ENCODE measurements at regions not wholly inside any gene's neighbourhood (a gene's known extent, or its start where the extent isn't known, plus 50 kb on each side); places are given as distances from the start of the nearest gene placed in this dataset.
A peak's percentile ranks its signal among the peaks of the same experiment; 100 is the strongest.

DNA sequence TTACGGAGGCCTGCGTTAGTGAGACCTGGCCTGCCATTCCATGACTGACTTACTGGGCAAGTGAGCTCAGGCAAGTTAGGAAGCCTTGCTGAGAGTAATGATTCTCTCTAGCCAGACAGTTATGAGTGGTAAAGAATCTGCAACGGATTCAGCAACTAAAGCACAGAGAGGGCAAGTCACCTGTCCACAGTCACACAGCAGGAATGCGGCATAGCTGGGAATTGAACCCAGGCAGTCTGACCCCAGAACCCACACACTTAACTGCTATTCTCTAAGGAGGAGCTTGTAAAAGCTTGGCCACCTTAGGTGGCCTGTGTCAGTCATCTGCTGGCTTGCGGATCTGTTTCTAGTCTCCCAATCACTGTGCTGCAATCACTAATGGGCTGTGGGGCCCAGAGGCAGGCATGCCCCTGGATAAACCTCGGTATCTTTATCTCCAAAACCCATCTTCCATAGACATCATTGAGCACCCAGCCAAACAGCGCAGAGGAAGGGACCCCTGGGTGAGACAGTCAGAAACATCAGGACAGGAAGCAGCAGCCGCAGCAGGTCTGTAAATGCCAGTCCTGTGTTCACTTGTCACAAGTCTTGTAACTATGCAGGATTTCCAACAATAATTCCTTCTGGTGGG, 215.9 kb upstream of the KCNG1 start:
- H3K27me3 Mint-ChIP-seq = peaks cover 24% of the 10 kb centered on the region

DNA sequence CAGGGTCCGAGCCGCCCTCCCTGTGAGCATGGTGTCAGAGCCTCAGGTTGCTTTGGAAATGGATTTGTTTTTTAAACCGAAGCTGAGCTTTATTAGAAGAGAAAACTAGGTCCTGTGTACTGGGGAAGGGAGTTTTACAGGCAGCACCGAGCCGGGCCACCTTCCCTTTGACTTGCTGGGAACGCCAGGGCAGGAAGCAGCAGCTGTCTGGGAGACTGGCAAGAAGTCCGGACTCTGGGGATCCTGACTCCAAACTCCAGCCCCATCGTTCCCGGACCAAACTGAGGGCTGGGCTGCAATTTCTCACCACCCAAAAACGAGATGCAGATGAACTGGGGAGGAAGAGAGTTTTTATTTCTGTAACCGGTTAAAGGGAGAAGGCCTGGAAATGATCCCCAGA, 214.9 kb upstream of the KCNG1 start:
- Mint-ChIP-seq H3K4me1 (no peaks in the 10 kb centered on the region), H3K4me3 (no peak overlapping the region), H3K27me3 (peaks cover 23% of the 10 kb centered on the region), H3K27ac (no peak overlapping the region), H3K36me3 (no peaks in the 10 kb centered on the region), H3K9me3 (peaks cover 0 to 9% (median 5%) of the 10 kb centered on the region in 7 donors)
- H3K9me3 ChIP-seq (ENCODE audit: control insufficient read depth in 2 of 2, low read length in 2 of 2) = peaks cover 0 to 9% of the 10 kb centered on the region in 2 experiments
- H3K4me1 ChIP-seq (ENCODE audit: control insufficient read depth, insufficient read depth, low read length, poor library complexity, severe bottlenecking) = no peaks in the 10 kb centered on the region
- ATAC-seq (ENCODE audit: low read depth in 2 of 2) (no peak), DNase-seq (no peak)
- H3K36me3 ChIP-seq (ENCODE audit: control insufficient read depth, insufficient read depth, low read length) = no peaks in the 10 kb centered on the region
- H3K27ac ChIP-seq (ENCODE audit: insufficient read depth, low read length, poor library complexity, severe bottlenecking) = no peak overlapping the region
- no peak overlapping the region for H3K4me3 ChIP-seq (ENCODE audit: low read depth, low read length)
- no peaks in the 10 kb centered on the region for H3K27me3 ChIP-seq (ENCODE audit: control insufficient read depth, insufficient read depth, low read length)

More for the DNA sequence above, 215.9 kb upstream of the KCNG1 start:
- H3K36me3 Mint-ChIP-seq = no peaks in the 10 kb centered on the region
- Histone ChIP-seq H3K4me3 (ENCODE audit: low read depth, low read length) (no peak overlapping the region), H3K27ac (ENCODE audit: insufficient read depth, low read length, poor library complexity, severe bottlenecking) (no peak overlapping the region), H3K36me3 (ENCODE audit: control insufficient read depth, insufficient read depth, low read length) (no peaks in the 10 kb centered on the region), H3K9me3 (ENCODE audit: control insufficient read depth in 2 of 2, low read length in 2 of 2) (peaks cover 0 to 10% of the 10 kb centered on the region in 2 experiments), H3K4me1 (ENCODE audit: control insufficient read depth, insufficient read depth, low read length, poor library complexity, severe bottlenecking) (no peaks in the 10 kb centered on the region), H3K27me3 (ENCODE audit: control insufficient read depth, insufficient read depth, low read length) (no peaks in the 10 kb centered on the region)
- no peaks in the 10 kb centered on the region for H3K4me1 Mint-ChIP-seq
- ATAC-seq (ENCODE audit: low read depth in 2 of 2) = no peak
- H3K4me3 Mint-ChIP-seq = no peak overlapping the region
- DNase-seq = no peak
- peaks cover 0 to 14% (median 7%) of the 10 kb centered on the region in 7 donors for H3K9me3 Mint-ChIP-seq
- no peak overlapping the region for H3K27ac Mint-ChIP-seq

DNA sequence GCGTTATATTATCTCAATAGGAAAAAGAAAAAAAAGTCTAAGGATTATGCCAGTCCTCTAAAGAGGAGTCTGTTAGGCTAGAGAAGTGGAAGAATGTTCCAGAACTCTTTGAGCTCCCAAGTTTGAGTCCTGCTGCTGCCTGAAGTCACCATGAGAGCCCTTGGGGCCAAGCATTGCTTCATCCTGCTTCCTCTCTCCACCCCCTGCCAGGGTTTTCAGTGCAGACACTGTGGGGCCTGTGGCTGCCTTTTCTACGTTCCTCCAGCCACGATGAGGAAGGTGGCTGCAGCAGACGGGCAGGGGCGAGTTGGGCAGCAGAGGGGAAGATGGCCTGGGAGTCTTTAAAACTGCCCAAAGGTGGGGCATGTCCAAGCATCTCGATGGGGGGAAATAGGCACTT, 214.4 kb upstream of the KCNG1 start:
- no peaks in the 10 kb centered on the region for H3K4me1 ChIP-seq (ENCODE audit: control insufficient read depth, insufficient read depth, low read length, poor library complexity, severe bottlenecking)
- no peak overlapping the region for H3K4me3 Mint-ChIP-seq
- H3K27me3 ChIP-seq (ENCODE audit: control insufficient read depth, insufficient read depth, low read length) = no peaks in the 10 kb centered on the region
- DNase-seq (no peak), ATAC-seq (ENCODE audit: low read depth in 2 of 2) (no peak)
- peaks cover 0 to 5% (median 4%) of the 10 kb centered on the region in 7 donors for H3K9me3 Mint-ChIP-seq
- peaks cover 0 to 4% of the 10 kb centered on the region in 2 experiments for H3K9me3 ChIP-seq (ENCODE audit: control insufficient read depth in 2 of 2, low read length in 2 of 2)
- no peak overlapping the region for H3K27ac Mint-ChIP-seq
- H3K4me1 Mint-ChIP-seq = no peaks in the 10 kb centered on the region
- H3K27ac ChIP-seq (ENCODE audit: insufficient read depth, low read length, poor library complexity, severe bottlenecking) = no peak overlapping the region
- H3K27me3 Mint-ChIP-seq = peaks cover 18% of the 10 kb centered on the region
- no peaks in the 10 kb centered on the region for H3K36me3 Mint-ChIP-seq
- H3K4me3 ChIP-seq (ENCODE audit: low read depth, low read length) = no peak overlapping the region
- no peaks in the 10 kb centered on the region for H3K36me3 ChIP-seq (ENCODE audit: control insufficient read depth, insufficient read depth, low read length)

DNA sequence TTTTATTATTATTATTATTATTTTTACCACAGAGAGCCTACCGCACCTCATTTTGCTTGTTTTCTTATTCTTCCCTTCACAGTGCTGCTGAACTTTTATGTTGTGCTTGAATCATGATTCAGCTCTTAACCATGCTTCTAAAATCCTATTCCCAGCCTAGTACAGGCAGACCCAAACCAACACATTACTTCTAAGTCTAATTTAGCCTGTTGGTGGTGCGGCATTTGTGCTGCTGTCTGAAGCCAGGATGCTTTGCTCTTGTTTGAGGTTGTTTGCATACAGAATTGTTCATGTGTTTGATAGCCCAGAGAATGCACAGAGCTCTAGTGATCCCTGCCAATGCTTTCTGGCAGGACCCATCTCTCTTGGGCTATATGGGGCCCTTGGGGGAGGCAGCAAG, 213.5 kb upstream of the KCNG1 start:
- H3K36me3 ChIP-seq (ENCODE audit: control insufficient read depth, insufficient read depth, low read length) = no peaks in the 10 kb centered on the region

DNA sequence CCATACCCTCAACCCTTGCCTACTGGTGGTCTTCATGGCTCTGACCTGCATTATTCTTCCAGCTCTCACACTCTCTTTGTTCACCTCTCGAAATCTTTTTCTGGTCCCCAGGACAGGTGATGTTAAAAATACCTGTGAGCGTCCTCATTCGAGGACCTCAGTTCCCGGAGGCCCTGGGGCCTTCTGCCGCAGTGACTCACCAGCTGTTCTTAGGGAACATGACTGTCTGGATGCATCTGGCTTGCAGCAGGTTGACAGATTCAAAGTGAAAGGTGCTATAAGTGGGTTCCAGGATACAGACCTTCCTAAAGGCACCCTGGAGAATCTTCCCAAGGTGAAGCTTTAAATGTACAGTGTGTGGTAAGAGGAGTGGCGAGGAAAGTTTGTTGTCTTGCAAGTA, 210.4 kb upstream of the KCNG1 start:
- DNase-seq (no peak), ATAC-seq (ENCODE audit: low read depth in 2 of 2) (no peak)
- peak overlapping the region in 1 of 4 donors; percentile 68 for H3K4me3 Mint-ChIP-seq
- no peaks in the 10 kb centered on the region for H3K27me3 Mint-ChIP-seq
- H3K27ac ChIP-seq (ENCODE audit: insufficient read depth, low read length, poor library complexity, severe bottlenecking) = no peak overlapping the region
- no peak overlapping the region for H3K27ac Mint-ChIP-seq
- no peak overlapping the region for H3K4me3 ChIP-seq (ENCODE audit: low read depth, low read length)
- no peaks in the 10 kb centered on the region for H3K27me3 ChIP-seq (ENCODE audit: control insufficient read depth, insufficient read depth, low read length)
- H3K4me1 Mint-ChIP-seq = no peaks in the 10 kb centered on the region
- H3K36me3 Mint-ChIP-seq = no peaks in the 10 kb centered on the region
- H3K9me3 ChIP-seq (ENCODE audit: control insufficient read depth in 2 of 2, low read length in 2 of 2) = no peaks in the 10 kb centered on the region
- H3K36me3 ChIP-seq (ENCODE audit: control insufficient read depth, insufficient read depth, low read length) = no peaks in the 10 kb centered on the region
- H3K9me3 Mint-ChIP-seq = peaks cover 0 to 3% (median 0%) of the 10 kb centered on the region in 7 donors
- H3K4me1 ChIP-seq (ENCODE audit: control insufficient read depth, insufficient read depth, low read length, poor library complexity, severe bottlenecking) = no peaks in the 10 kb centered on the region

More for the DNA sequence above, 213.5 kb upstream of the KCNG1 start:
- no peaks in the 10 kb centered on the region for H3K27me3 ChIP-seq (ENCODE audit: control insufficient read depth, insufficient read depth, low read length)
- no peaks in the 10 kb centered on the region for H3K4me1 Mint-ChIP-seq
- H3K4me3 Mint-ChIP-seq = no peak overlapping the region
- H3K4me3 ChIP-seq (ENCODE audit: low read depth, low read length) = no peak overlapping the region
- no peak overlapping the region for H3K27ac ChIP-seq (ENCODE audit: insufficient read depth, low read length, poor library complexity, severe bottlenecking)
- H3K9me3 Mint-ChIP-seq = peaks cover 0 to 3% (median 0%) of the 10 kb centered on the region in 7 donors
- H3K9me3 ChIP-seq (ENCODE audit: control insufficient read depth in 2 of 2, low read length in 2 of 2) = no peaks in the 10 kb centered on the region
- peaks cover 12% of the 10 kb centered on the region for H3K27me3 Mint-ChIP-seq
- H3K36me3 Mint-ChIP-seq = no peaks in the 10 kb centered on the region
- DNase-seq = no peak
- H3K27ac Mint-ChIP-seq = no peak overlapping the region
- H3K4me1 ChIP-seq (ENCODE audit: control insufficient read depth, insufficient read depth, low read length, poor library complexity, severe bottlenecking) = no peaks in the 10 kb centered on the region
- ATAC-seq (ENCODE audit: low read depth in 2 of 2) = no peak

DNA sequence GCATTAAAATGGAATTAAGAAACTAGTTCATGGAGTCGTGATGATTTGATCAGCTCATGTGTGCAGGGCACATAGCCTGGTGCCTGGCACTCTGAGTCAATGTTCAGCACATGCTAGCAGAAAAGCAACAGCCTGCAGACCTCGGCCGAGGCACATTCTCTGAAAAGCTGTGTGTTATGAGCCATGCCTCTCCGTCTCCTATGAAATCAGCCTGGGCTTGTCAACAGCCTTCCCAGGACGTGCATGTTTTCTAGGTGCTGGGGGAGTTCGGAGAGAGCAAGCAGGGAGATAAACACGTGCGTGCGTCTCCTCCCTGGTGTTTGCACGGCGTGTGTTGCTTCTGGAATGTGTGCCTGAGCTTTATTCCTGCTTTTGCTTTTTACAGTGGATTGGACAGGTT, 207.8 kb upstream of the KCNG1 start:
- H3K4me1 ChIP-seq (ENCODE audit: control insufficient read depth, insufficient read depth, low read length, poor library complexity, severe bottlenecking) = no peaks in the 10 kb centered on the region
- Mint-ChIP-seq H3K9me3 (peaks cover 0 to 3% (median 0%) of the 10 kb centered on the region in 7 donors), H3K27ac (no peak overlapping the region), H3K4me3 (no peak overlapping the region), H3K27me3 (no peaks in the 10 kb centered on the region), H3K36me3 (no peaks in the 10 kb centered on the region), H3K4me1 (no peaks in the 10 kb centered on the region)
- H3K9me3 ChIP-seq (ENCODE audit: control insufficient read depth in 2 of 2, low read length in 2 of 2) = no peaks in the 10 kb centered on the region
- no peaks in the 10 kb centered on the region for H3K36me3 ChIP-seq (ENCODE audit: control insufficient read depth, insufficient read depth, low read length)
- H3K4me3 ChIP-seq (ENCODE audit: low read depth, low read length) = no peak overlapping the region
- ATAC-seq (ENCODE audit: low read depth in 2 of 2) (no peak), DNase-seq (no peak)
- H3K27me3 ChIP-seq (ENCODE audit: control insufficient read depth, insufficient read depth, low read length) = no peaks in the 10 kb centered on the region
- no peak overlapping the region for H3K27ac ChIP-seq (ENCODE audit: insufficient read depth, low read length, poor library complexity, severe bottlenecking)

DNA sequence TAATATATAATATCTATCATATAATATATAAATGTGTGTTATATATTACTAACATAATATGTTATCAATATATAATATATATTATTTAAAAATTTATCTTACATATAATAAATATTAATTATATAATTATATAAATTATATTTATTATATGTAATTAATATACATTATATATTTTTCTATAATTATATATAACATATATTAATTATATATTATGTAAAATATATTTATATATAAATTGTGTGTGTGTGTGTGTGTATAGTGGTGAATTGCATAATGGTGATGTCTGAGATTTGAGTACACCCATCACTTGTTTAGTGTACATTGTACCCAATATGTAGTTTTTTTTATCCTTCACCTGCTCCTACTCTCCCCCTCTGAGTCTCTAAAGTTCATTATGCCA, 205.9 kb upstream of the KCNG1 start:
- H3K27ac Mint-ChIP-seq = no peak overlapping the region
- H3K4me3 ChIP-seq (ENCODE audit: low read depth, low read length) = no peak overlapping the region
- H3K27me3 Mint-ChIP-seq = peaks cover 4% of the 10 kb centered on the region
- ATAC-seq (ENCODE audit: low read depth in 2 of 2) (no peak), DNase-seq (no peak)
- no peaks in the 10 kb centered on the region for H3K4me1 ChIP-seq (ENCODE audit: control insufficient read depth, insufficient read depth, low read length, poor library complexity, severe bottlenecking)
- no peaks in the 10 kb centered on the region for H3K36me3 Mint-ChIP-seq
- H3K36me3 ChIP-seq (ENCODE audit: control insufficient read depth, insufficient read depth, low read length) = no peaks in the 10 kb centered on the region
- peaks cover 0 to 2% (median 0%) of the 10 kb centered on the region in 7 donors for H3K9me3 Mint-ChIP-seq
- H3K27me3 ChIP-seq (ENCODE audit: control insufficient read depth, insufficient read depth, low read length) = no peaks in the 10 kb centered on the region
- no peaks in the 10 kb centered on the region for H3K4me1 Mint-ChIP-seq
- no peak overlapping the region for H3K4me3 Mint-ChIP-seq
- no peaks in the 10 kb centered on the region for H3K9me3 ChIP-seq (ENCODE audit: control insufficient read depth in 2 of 2, low read length in 2 of 2)
- H3K27ac ChIP-seq (ENCODE audit: insufficient read depth, low read length, poor library complexity, severe bottlenecking) = no peak overlapping the region

DNA sequence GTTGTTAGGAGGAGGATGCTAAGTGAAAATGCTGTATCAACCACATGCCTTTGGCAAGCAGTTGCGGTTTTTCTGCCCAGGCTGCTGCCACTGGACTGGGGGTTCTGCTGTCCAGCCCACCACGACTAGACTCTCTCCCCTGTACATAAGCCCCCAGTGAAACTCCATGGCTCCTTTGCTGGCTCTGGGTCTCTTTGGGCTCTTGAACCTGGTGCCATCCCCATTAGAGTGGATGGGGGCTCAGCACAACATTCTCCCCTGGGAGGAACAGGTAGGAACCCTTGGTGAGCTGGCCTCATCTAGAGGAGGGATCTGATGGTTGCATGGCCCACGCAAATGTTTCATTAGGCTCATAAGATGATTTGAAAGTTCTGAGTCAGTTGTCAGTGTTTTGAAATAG, 204.8 kb upstream of the KCNG1 start:
- peaks cover 14% of the 10 kb centered on the region for H3K27me3 Mint-ChIP-seq
- H3K27ac Mint-ChIP-seq = no peak overlapping the region
- no peaks in the 10 kb centered on the region for H3K4me1 Mint-ChIP-seq
- Histone ChIP-seq H3K27ac (ENCODE audit: insufficient read depth, low read length, poor library complexity, severe bottlenecking) (no peak overlapping the region), H3K36me3 (ENCODE audit: control insufficient read depth, insufficient read depth, low read length) (no peaks in the 10 kb centered on the region), H3K4me3 (ENCODE audit: low read depth, low read length) (no peak overlapping the region), H3K4me1 (ENCODE audit: control insufficient read depth, insufficient read depth, low read length, poor library complexity, severe bottlenecking) (no peaks in the 10 kb centered on the region), H3K9me3 (ENCODE audit: control insufficient read depth in 2 of 2, low read length in 2 of 2) (no peaks in the 10 kb centered on the region), H3K27me3 (ENCODE audit: control insufficient read depth, insufficient read depth, low read length) (no peaks in the 10 kb centered on the region)
- no peak overlapping the region for H3K4me3 Mint-ChIP-seq
- no peaks in the 10 kb centered on the region for H3K36me3 Mint-ChIP-seq
- peaks cover 0 to 3% (median 0%) of the 10 kb centered on the region in 7 donors for H3K9me3 Mint-ChIP-seq
- DNase-seq (no peak), ATAC-seq (ENCODE audit: low read depth in 2 of 2) (no peak)

Measured in CD4-positive, CD25-positive, alpha-beta regulatory T cell (primary cell).